Activated naive CD4-positive, alpha-beta T cell treated with anti-CD3 and anti-CD28 coated beads, Interleukin-2, amount 10 ng/mL, durations not matched to agents 7 days and 5 days (primary cell): ENCODE measurements at regions not wholly inside any gene's neighbourhood (a gene's known extent, or its start where the extent isn't known, plus 50 kb on each side); places are given as distances from the start of the nearest gene placed in this dataset.

Source experiments
- CTCF ChIA-PET: fragments of 350-600 bp; sonication (Branson Sonifier 250); formaldehyde crosslinking; loops from one replicate; lab custom pipeline; 2021; ENCODE audit warnings: antibody characterized with exemption; lab: Charles Lee
- DNase-seq: peaks from one replicate; pipeline ENCODE4 v3.0.0-alpha.2; 2020
- H3K27ac Mint-ChIP-seq: one replicate; pipeline ENCODE4 v1.8.0; 2021; ENCODE audit warnings: mild to moderate bottlenecking, moderate library complexity, mixed read lengths
- H3K27me3 Mint-ChIP-seq: one replicate; pipeline ENCODE4 v1.8.0; 2021; ENCODE audit warnings: mild to moderate bottlenecking, mixed read lengths
- H3K36me3 Mint-ChIP-seq: one replicate; pipeline ENCODE4 v1.8.0; 2021; ENCODE audit warnings: mixed read lengths
- H3K4me1 Mint-ChIP-seq: one replicate; pipeline ENCODE4 v1.8.0; 2021; ENCODE audit warnings: mixed read lengths
- H3K4me3 Mint-ChIP-seq: one replicate; pipeline ENCODE4 v1.8.0; 2021; ENCODE audit warnings: mild to moderate bottlenecking, moderate library complexity, mixed read lengths
- H3K9me3 Mint-ChIP-seq: one replicate; pipeline ENCODE4 v1.8.0; 2021; ENCODE audit warnings: mixed read lengths

- no peak for DNase-seq
- Mint-ChIP-seq H3K4me1 (no peaks in the 10 kb centered on the region), H3K36me3 (no peaks in the 10 kb centered on the region), H3K4me3 (no peak overlapping the region), H3K9me3 (no peaks in the 10 kb centered on the region), H3K27ac (no peak overlapping the region), H3K27me3 (no peaks in the 10 kb centered on the region)
- CTCF ChIA-PET = no interaction called here
Measured at GRCh38 chr3:86229086-86229774, 761.7 kb downstream of the VGLL3 start.

- H3K4me1 Mint-ChIP-seq = no peaks in the 10 kb centered on the region
- H3K4me3 Mint-ChIP-seq = no peak overlapping the region
- no peak overlapping the region for H3K27ac Mint-ChIP-seq
- no peaks in the 10 kb centered on the region for H3K27me3 Mint-ChIP-seq
- no peaks in the 10 kb centered on the region for H3K36me3 Mint-ChIP-seq
- CTCF ChIA-PET = no interaction called here
- no peaks in the 10 kb centered on the region for H3K9me3 Mint-ChIP-seq
- DNase-seq = no peak
Measured at GRCh38 chr3:86228101-86228500, 762.8 kb downstream of the VGLL3 start.

GRCh38 chr3:86225461-86225860, 765.5 kb downstream of the VGLL3 start:
- CTCF ChIA-PET = no interaction called here
- Mint-ChIP-seq H3K4me3 (no peak overlapping the region), H3K9me3 (peaks cover 4% of the 10 kb centered on the region), H3K36me3 (no peaks in the 10 kb centered on the region), H3K27me3 (no peaks in the 10 kb centered on the region), H3K4me1 (no peaks in the 10 kb centered on the region), H3K27ac (no peak overlapping the region)
- DNase-seq = no peak

GRCh38 chr3:86221601-86222000, 769.3 kb downstream of the VGLL3 start:
- Mint-ChIP-seq H3K27me3 (no peaks in the 10 kb centered on the region), H3K4me3 (no peak overlapping the region), H3K36me3 (no peaks in the 10 kb centered on the region), H3K27ac (no peak overlapping the region), H3K9me3 (peaks cover 6% of the 10 kb centered on the region), H3K4me1 (no peaks in the 10 kb centered on the region)
- no peak for DNase-seq
- CTCF ChIA-PET = no interaction called here

- H3K4me3 Mint-ChIP-seq = no peak overlapping the region
- H3K36me3 Mint-ChIP-seq = no peaks in the 10 kb centered on the region
- DNase-seq = no peak
- no peaks in the 10 kb centered on the region for H3K4me1 Mint-ChIP-seq
- CTCF ChIA-PET = no interaction called here
- peaks cover 2% of the 10 kb centered on the region for H3K9me3 Mint-ChIP-seq
- no peaks in the 10 kb centered on the region for H3K27me3 Mint-ChIP-seq
- no peak overlapping the region for H3K27ac Mint-ChIP-seq
Measured at GRCh38 chr3:86208772-86209171, 782.2 kb downstream of the VGLL3 start.

- H3K27ac Mint-ChIP-seq = no peak overlapping the region
- CTCF ChIA-PET = no interaction called here
- H3K4me3 Mint-ChIP-seq = no peak overlapping the region
- H3K9me3 Mint-ChIP-seq = peaks cover 19% of the 10 kb centered on the region
- no peak for DNase-seq
- H3K36me3 Mint-ChIP-seq = no peaks in the 10 kb centered on the region
- H3K27me3 Mint-ChIP-seq = no peaks in the 10 kb centered on the region
- H3K4me1 Mint-ChIP-seq = no peaks in the 10 kb centered on the region
Measured at GRCh38 chr3:86182606-86183005, 808.3 kb downstream of the VGLL3 start.

- DNase-seq = no peak
- Mint-ChIP-seq H3K4me1 (no peaks in the 10 kb centered on the region), H3K9me3 (peaks cover 11% of the 10 kb centered on the region), H3K4me3 (no peak overlapping the region), H3K27ac (no peak overlapping the region), H3K27me3 (no peaks in the 10 kb centered on the region), H3K36me3 (no peaks in the 10 kb centered on the region)
- CTCF ChIA-PET = no interaction called here
Measured at GRCh38 chr3:86180696-86181095, 810.3 kb downstream of the VGLL3 start.

GRCh38 chr3:86178095-86178494, 812.9 kb downstream of the VGLL3 start:
- no peaks in the 10 kb centered on the region for H3K4me1 Mint-ChIP-seq
- CTCF ChIA-PET = no interaction called here
- H3K36me3 Mint-ChIP-seq = no peaks in the 10 kb centered on the region
- no peak overlapping the region for H3K27ac Mint-ChIP-seq
- no peak for DNase-seq
- no peaks in the 10 kb centered on the region for H3K9me3 Mint-ChIP-seq
- no peaks in the 10 kb centered on the region for H3K27me3 Mint-ChIP-seq
- no peak overlapping the region for H3K4me3 Mint-ChIP-seq

- no peaks in the 10 kb centered on the region for H3K27me3 Mint-ChIP-seq
- no peak overlapping the region for H3K27ac Mint-ChIP-seq
- CTCF ChIA-PET = no interaction called here
- H3K36me3 Mint-ChIP-seq = no peaks in the 10 kb centered on the region
- DNase-seq = no peak
- H3K4me1 Mint-ChIP-seq = no peaks in the 10 kb centered on the region
- H3K9me3 Mint-ChIP-seq = no peaks in the 10 kb centered on the region
- no peak overlapping the region for H3K4me3 Mint-ChIP-seq
Measured at GRCh38 chr3:86176445-86176784, 814.5 kb downstream of the VGLL3 start.

GRCh38 chr3:86175593-86176444, 815.1 kb downstream of the VGLL3 start:
- CTCF ChIA-PET = no interaction called here
- H3K4me1 Mint-ChIP-seq = no peaks in the 10 kb centered on the region
- no peaks in the 10 kb centered on the region for H3K36me3 Mint-ChIP-seq
- no peaks in the 10 kb centered on the region for H3K9me3 Mint-ChIP-seq
- no peak overlapping the region for H3K4me3 Mint-ChIP-seq
- DNase-seq = no peak
- H3K27me3 Mint-ChIP-seq = no peaks in the 10 kb centered on the region
- H3K27ac Mint-ChIP-seq = no peak overlapping the region

- no peaks in the 10 kb centered on the region for H3K27me3 Mint-ChIP-seq
- H3K4me1 Mint-ChIP-seq = no peaks in the 10 kb centered on the region
- CTCF ChIA-PET = no interaction called here
- H3K9me3 Mint-ChIP-seq = no peaks in the 10 kb centered on the region
- no peak overlapping the region for H3K27ac Mint-ChIP-seq
- H3K36me3 Mint-ChIP-seq = no peaks in the 10 kb centered on the region
- DNase-seq = no peak
- H3K4me3 Mint-ChIP-seq = no peak overlapping the region
Measured at GRCh38 chr3:86175051-86175536, 815.9 kb downstream of the VGLL3 start.

- CTCF ChIA-PET = no interaction called here
- H3K36me3 Mint-ChIP-seq = no peaks in the 10 kb centered on the region
- no peaks in the 10 kb centered on the region for H3K4me1 Mint-ChIP-seq
- no peak overlapping the region for H3K27ac Mint-ChIP-seq
- no peaks in the 10 kb centered on the region for H3K27me3 Mint-ChIP-seq
- no peak for DNase-seq
- H3K9me3 Mint-ChIP-seq = no peaks in the 10 kb centered on the region
- H3K4me3 Mint-ChIP-seq = no peak overlapping the region
Measured at GRCh38 chr3:86173401-86173800, 817.5 kb downstream of the VGLL3 start.

GRCh38 chr3:86168512-86168911, 822.4 kb downstream of the VGLL3 start:
- CTCF ChIA-PET = no interaction called here
- Mint-ChIP-seq H3K27ac (no peak overlapping the region), H3K9me3 (no peaks in the 10 kb centered on the region), H3K4me3 (no peak overlapping the region), H3K27me3 (no peaks in the 10 kb centered on the region), H3K4me1 (no peaks in the 10 kb centered on the region), H3K36me3 (no peaks in the 10 kb centered on the region)
- no peak for DNase-seq

GRCh38 chr3:86162521-86162920, 828.4 kb downstream of the VGLL3 start:
- Mint-ChIP-seq H3K27ac (no peak overlapping the region), H3K9me3 (no peaks in the 10 kb centered on the region), H3K4me3 (no peak overlapping the region), H3K4me1 (no peaks in the 10 kb centered on the region), H3K27me3 (no peaks in the 10 kb centered on the region), H3K36me3 (no peaks in the 10 kb centered on the region)
- no peak for DNase-seq
- CTCF ChIA-PET = no interaction called here

GRCh38 chr3:86161493-86161892, 829.5 kb downstream of the VGLL3 start:
- H3K4me1 Mint-ChIP-seq = no peaks in the 10 kb centered on the region
- no peak for DNase-seq
- H3K27ac Mint-ChIP-seq = no peak overlapping the region
- no peak overlapping the region for H3K4me3 Mint-ChIP-seq
- no peaks in the 10 kb centered on the region for H3K27me3 Mint-ChIP-seq
- H3K36me3 Mint-ChIP-seq = no peaks in the 10 kb centered on the region
- H3K9me3 Mint-ChIP-seq = no peaks in the 10 kb centered on the region
- CTCF ChIA-PET = no interaction called here
